ENCODE measurements at regions not wholly inside any gene's neighbourhood (a gene's known extent, or its start where the extent isn't known, plus 50 kb on each side); places are given as distances from the start of the nearest gene placed in this dataset.

- Histone ChIP-seq H3K23me2 (ENCODE audit: low read depth, low read length) (no peaks in the 10 kb centered on the region), H3K9me3 (ENCODE audit: insufficient read depth in 2 of 2, low read depth in 1 of 2, low read length in 1 of 2) (no peaks in the 10 kb centered on the region), H3K79me1 (ENCODE audit: low read depth, low read length) (no peaks in the 10 kb centered on the region), H3K4me2 (ENCODE audit: insufficient read depth in 1 of 2, low read depth in 2 of 2, low read length in 2 of 2) (no peak overlapping the region), H4K20me1 (replicated peaks in 1 of 2; ENCODE audit: control insufficient read depth in 1 of 2, insufficient read depth in 2 of 2, low read length in 2 of 2) (no peaks in the 10 kb centered on the region), H3K36me3 (ENCODE audit: control insufficient read depth in 2 of 4, insufficient read depth in 4 of 4, low read length in 3 of 4) (no peaks in the 10 kb centered on the region), H4K5ac (ENCODE audit: insufficient read length, low read depth, low read length) (no peak overlapping the region), H3K79me2 (ENCODE audit: control insufficient read depth in 1 of 2, insufficient read depth in 2 of 2, low read length in 2 of 2) (no peaks in the 10 kb centered on the region), H3K23ac (ENCODE audit: insufficient read length) (no peak overlapping the region), H3K56ac (replicated peaks; ENCODE audit: insufficient read length, low read depth, low read length) (no peak overlapping the region), H3K4me1 (replicated peaks in 1 of 4; ENCODE audit: control insufficient read depth in 3 of 4, insufficient read depth in 4 of 4, low read length in 3 of 4) (no peaks in the 10 kb centered on the region; a peak in 1 of 7 replicates), H2AK5ac (ENCODE audit: low read depth, low read length) (no peak overlapping the region), H3K4ac (replicated peaks; ENCODE audit: insufficient read length, low read depth, low read length) (no peak overlapping the region), H3K18ac (ENCODE audit: extremely low read depth, low read length) (no peak overlapping the region), H3K14ac (ENCODE audit: insufficient read length) (no peak overlapping the region), H3K27ac (ENCODE audit: low read depth, low read length) (no peak overlapping the region), H3K27me3 (replicated peaks in 1 of 4; ENCODE audit: control insufficient read depth in 3 of 4, extremely low read depth in 1 of 4, insufficient read depth in 3 of 4, low read length in 3 of 4) (no peaks in the 10 kb centered on the region), H2BK20ac (ENCODE audit: low read length) (no peak overlapping the region), H2BK120ac (replicated peaks; ENCODE audit: low read depth, low read length) (no peak overlapping the region), H2BK12ac (ENCODE audit: low read depth, low read length) (no peak overlapping the region), H4K91ac (replicated peaks; ENCODE audit: insufficient read length, low read length) (no peak overlapping the region), H4K8ac (ENCODE audit: extremely low read depth, insufficient read depth, low read length) (no peak overlapping the region), H2AFZ (ENCODE audit: low read length) (no peak overlapping the region), H2BK15ac (ENCODE audit: low read length) (no peak overlapping the region), H2BK5ac (ENCODE audit: low read depth, low read length) (no peak overlapping the region), H3K9ac (replicated peaks in 1 of 4; ENCODE audit: extremely low read depth in 1 of 4, low read depth in 3 of 4, low read length in 3 of 4) (no peak overlapping the region), H3K4me3 (ENCODE audit: extremely low read depth in 1 of 4, insufficient read depth in 2 of 4, low read depth in 3 of 4, low read length in 4 of 4) (no peak overlapping the region)
- CTCF ChIA-PET (ENCODE audit: partially characterized antibody), result interaction anchor here (0.6 kb wide), 1 partner anchor 31 kb away, joined by 3 read pairs; no protein-coding TSS in a partner anchor
- POLR2A ChIA-PET (ENCODE audit: partially characterized antibody), result no interaction called here
- TF ChIP-seq YY1 (IDR thresholded peaks at IDR 0.05; ENCODE audit: low read depth, low read length), result no peak
- TF ChIP-seq TAF1 (IDR thresholded peaks at IDR 0.05; ENCODE audit: low read depth, low read length), result no peak
- no peak for TF ChIP-seq TEAD4 (IDR thresholded peaks at IDR 0.05; ENCODE audit: low read depth, low read length)
- TF ChIP-seq SRF (IDR thresholded peaks at IDR 0.05; ENCODE audit: low read depth, low read length), result no peak
- no peak for TF ChIP-seq JUND (IDR thresholded peaks at IDR 0.05; ENCODE audit: low read length)
- TF ChIP-seq MAFK (IDR thresholded peaks at IDR 0.05; ENCODE audit: low read depth, low read length), result no peak
- no peak for TF ChIP-seq NRF1 (IDR thresholded peaks at IDR 0.05; ENCODE audit: low read depth, low read length)
- no peak for TF ChIP-seq KDM1A (IDR thresholded peaks at IDR 0.05; ENCODE audit: borderline replicate concordance, low read length)
- TF ChIP-seq SP1 (IDR thresholded peaks at IDR 0.05; ENCODE audit: low read depth, low read length), result no peak
- no peak for TF ChIP-seq BCL11A (IDR thresholded peaks at IDR 0.05; ENCODE audit: low read depth in 2 of 2, low read length in 2 of 2)
- TF ChIP-seq SIN3A (conservative IDR thresholded peaks at IDR 0.05 in 1 of 2, IDR thresholded peaks at IDR 0.05 in 1 of 2; ENCODE audit: low read depth in 1 of 2, low read length in 2 of 2), result no peak
- no peak for TF ChIP-seq ZNF274 (IDR thresholded peaks at IDR 0.05; ENCODE audit: borderline replicate concordance, extremely low read depth, low read length)
- TF ChIP-seq SIRT6 (IDR thresholded peaks at IDR 0.05; ENCODE audit: low read length), result no peak
- 90% methylated on average over 2 of the region's 2 CpGs; no CpG with 5 or more reads in 1 of the 2 experiments for WGBS, 2 experiments (ENCODE audit: extremely low coverage in 1 of 2, insufficient coverage in 1 of 2, insufficient read length in 1 of 2, insufficient replicate concordance in 2 of 2, low coverage in 1 of 2, low lambda C conversion rate in 2 of 2, missing lambda C conversion rate in 1 of 2)
- DNase-seq (ENCODE audit: low read depth in 1 of 2, low spot score in 2 of 2) (no peak), FAIRE-seq (no peak)
These were observed 1072.7 kb downstream of the EPHA3 start for GRCh38 chr3:90180096-90180495.

Measured in H1 (cell line).